ENCODE measurements at regions not wholly inside any gene's neighbourhood (a gene's known extent, or its start where the extent isn't known, plus 50 kb on each side); places are given as distances from the start of the nearest gene placed in this dataset.
A peak's percentile ranks its signal among the peaks of the same experiment; 100 is the strongest.
"Not testable (repeated sequence)": the region's sequence is repeated elsewhere in the genome, so short reads cannot be mapped to it uniquely, and the experiment has no call there.

DNA sequence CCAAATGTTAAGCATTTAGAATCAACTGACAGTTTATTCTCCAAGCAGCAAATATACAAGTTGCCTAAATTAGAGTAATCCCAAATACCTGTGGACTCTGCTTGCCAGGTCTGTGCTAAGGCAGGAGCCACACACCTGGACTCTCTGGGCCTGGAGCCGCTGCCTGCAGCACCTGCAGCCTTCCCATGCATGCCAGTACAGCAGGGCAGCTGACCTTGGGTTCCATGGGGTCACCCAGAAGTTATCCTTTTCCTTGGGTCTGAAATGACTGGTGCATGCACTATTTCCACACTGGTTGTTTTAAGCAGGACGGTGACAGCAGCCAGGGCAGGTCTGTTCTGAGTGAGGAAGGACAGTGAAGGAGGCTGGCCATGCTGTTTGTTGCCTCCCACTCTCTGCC, 573.2 kb downstream of the GLRX3 start:
- Mint-ChIP-seq H3K27me3 (peaks cover 8% of the 10 kb centered on the region), H3K4me1 (no peaks in the 10 kb centered on the region), H3K4me3 (no peak overlapping the region), H3K9me3 (no peaks in the 10 kb centered on the region), H3K27ac (no peak overlapping the region)
- ATAC-seq (no peak), DNase-seq (no peak)

DNA sequence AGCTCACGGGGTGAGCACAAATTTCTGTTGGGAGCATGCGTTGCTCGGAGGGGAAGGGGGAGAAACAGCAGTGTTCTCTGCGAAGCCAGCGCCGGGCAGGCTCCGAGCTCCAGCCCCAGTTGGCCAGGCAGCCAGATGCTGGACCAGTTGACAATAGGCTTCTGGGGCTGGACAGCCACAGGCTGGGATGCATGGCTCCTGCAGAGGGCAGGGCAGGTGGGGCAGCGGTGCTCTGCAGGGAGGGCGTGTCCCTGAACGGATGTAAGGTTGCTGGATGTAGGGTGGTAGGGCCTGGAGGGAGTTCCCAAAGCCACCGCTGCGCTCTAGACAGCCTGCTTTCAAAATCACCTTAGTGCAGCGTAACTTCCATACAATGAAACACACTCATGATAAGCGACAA, 574.9 kb downstream of the GLRX3 start:
- Mint-ChIP-seq H3K4me3 (no peak overlapping the region), H3K9me3 (no peaks in the 10 kb centered on the region), H3K27ac (no peak overlapping the region), H3K27me3 (peaks cover 8% of the 10 kb centered on the region), H3K4me1 (no peaks in the 10 kb centered on the region)
- DNase-seq (no peak), ATAC-seq (peak; percentile 24)

- H3K4me1 Mint-ChIP-seq, result no peaks in the 10 kb centered on the region
- H3K27ac Mint-ChIP-seq, result no peak overlapping the region
- no peak for DNase-seq
- H3K27me3 Mint-ChIP-seq, result peaks cover 8% of the 10 kb centered on the region
- no peak for ATAC-seq
- H3K9me3 Mint-ChIP-seq, result peaks cover 0 to 3% of the 10 kb centered on the region in 2 donors
- H3K4me3 Mint-ChIP-seq, result no peak overlapping the region
Measured at GRCh38 chr10:130713135-130713534, 576.9 kb downstream of the GLRX3 start.

- Mint-ChIP-seq H3K27ac (no peak overlapping the region), H3K4me3 (no peak overlapping the region), H3K9me3 (peaks cover 0 to 8% of the 10 kb centered on the region in 2 donors), H3K4me1 (no peaks in the 10 kb centered on the region), H3K27me3 (peaks cover 8% of the 10 kb centered on the region)
- ATAC-seq, result no peak
- DNase-seq, result no peak
Measured at GRCh38 chr10:130713731-130714130, 577.5 kb downstream of the GLRX3 start.

DNA sequence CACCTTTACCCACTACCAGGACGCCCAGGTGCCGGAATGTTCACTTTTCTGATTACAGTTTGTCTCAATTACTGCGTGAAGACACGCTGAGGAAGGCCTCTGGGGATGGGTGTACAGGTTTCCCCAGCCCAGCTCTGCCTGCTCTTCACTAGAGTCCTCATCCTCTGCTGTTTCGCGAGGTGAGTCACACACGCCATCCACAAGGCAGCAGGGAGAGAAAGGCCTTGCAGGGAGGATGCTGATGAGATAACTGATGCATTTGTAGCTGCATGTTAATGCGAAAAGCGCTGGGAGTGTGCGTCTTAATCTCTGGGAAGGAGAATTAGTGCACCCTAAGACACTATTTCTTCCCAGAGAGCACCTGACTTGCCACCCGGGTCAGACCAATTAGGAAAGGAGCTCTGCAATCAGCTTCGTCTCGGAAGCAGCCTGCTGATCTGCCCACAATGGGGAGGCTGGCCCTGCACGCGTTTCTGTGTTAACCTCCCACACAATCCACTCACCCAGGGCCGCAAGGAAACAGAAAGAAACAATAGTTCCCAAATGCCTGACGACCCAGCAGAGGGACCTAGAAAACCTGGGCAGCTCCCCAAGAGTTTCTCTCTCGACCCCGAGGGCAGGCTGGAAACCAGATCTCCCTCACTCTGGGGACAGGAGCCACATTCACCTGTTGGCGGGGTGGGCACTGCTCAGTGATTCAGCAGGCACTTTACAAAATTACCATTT, 578.7 kb downstream of the GLRX3 start:
- Mint-ChIP-seq H3K4me3 (no peak overlapping the region), H3K4me1 (no peaks in the 10 kb centered on the region), H3K27ac (no peak overlapping the region), H3K27me3 (peaks cover 8% of the 10 kb centered on the region), H3K9me3 (peaks cover 0 to 15% of the 10 kb centered on the region in 2 donors)
- ATAC-seq, result no peak
- DNase-seq, result no peak

DNA sequence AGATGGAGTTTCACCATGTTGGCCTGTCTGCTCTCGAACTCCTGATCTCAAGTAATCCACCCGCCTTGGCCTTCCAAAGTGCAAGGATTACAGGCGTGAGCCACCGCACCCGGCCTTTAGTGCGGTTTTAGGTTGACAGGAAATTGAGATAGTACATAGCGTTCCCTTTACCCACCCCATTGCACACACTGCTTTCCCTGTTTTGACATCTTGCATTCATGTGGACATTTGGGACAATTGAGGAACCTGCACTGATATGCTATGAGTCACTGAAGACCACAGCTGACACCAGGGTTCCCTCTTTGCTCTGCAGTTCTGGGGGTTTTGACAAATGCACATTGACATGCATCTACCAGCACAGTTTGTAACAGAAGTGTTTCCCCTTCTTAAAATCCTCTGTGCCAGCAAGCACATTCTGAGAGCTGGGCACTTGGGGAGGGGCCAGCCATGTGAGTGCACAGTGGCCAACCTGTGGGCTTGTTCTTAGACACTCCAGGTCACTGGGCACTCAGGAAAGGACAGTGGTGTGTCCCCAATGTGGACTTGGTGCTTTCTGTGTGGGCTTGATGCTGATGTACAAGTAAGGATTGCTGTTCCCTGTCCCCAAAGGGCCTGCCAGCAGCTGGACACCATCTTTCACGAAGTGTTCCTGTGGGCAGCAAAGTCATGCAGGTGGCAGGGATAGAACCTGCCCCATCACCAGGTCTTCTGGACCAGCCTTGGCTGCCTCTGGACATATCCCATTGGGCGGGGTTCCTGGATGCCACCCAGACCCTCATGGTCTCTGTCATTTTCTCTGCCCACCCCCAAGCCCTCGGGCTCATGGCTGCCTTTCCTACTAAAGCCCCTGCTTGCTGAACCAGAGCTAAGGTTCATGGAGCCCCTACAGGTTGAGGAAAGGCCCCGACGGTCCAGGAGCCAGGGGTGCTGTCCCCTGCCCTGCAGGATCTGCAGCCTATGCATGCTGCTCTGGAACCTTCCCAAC, 579.8 kb downstream of the GLRX3 start:
- DNase-seq, result no peak
- Mint-ChIP-seq H3K27me3 (peaks cover 8% of the 10 kb centered on the region), H3K4me3 (no peak overlapping the region), H3K27ac (no peak overlapping the region), H3K9me3 (peaks cover 0 to 15% of the 10 kb centered on the region in 2 donors), H3K4me1 (no peaks in the 10 kb centered on the region)
- ATAC-seq, result no peak

GRCh38 chr10:130717083-130717482, 580.9 kb downstream of the GLRX3 start:
- Mint-ChIP-seq H3K9me3 (peaks cover 0 to 15% of the 10 kb centered on the region in 2 donors), H3K4me3 (no peak overlapping the region), H3K27me3 (peaks cover 8% of the 10 kb centered on the region), H3K4me1 (no peaks in the 10 kb centered on the region), H3K27ac (no peak overlapping the region)
- DNase-seq, result no peak
- no peak for ATAC-seq

DNA sequence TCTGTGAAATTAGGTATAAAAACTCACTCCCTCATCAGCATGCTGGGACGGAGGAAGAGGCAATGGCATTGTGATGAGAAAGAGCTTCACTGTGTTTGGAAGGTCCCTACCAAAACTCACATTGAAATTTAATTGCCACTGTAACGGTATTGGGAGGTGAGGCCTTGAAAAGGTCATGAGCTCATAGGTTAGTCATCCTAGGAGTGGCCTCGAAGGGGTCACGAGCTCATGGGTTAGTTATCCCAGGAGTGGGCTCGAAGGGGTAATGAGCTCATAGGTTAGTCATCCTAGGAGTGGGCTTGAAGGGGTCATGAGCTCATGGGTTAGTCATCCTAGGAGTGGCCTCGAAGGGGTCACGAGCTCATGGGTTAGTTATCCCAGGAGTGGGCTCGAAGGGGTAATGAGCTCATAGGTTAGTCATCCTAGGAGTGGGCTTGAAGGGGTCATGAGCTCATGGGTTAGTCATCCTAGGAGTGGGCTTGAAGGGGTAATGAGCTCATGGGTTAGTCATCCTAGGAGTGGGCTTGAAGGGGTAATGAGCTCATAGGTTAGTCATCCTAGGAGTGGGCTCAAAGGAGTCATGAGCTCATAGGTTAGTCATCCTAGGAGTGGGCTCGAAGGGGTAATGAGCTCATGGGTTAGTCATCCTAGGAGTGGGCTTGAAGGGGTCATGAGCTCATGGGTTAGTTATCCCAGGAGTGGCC, 582.7 kb downstream of the GLRX3 start:
- not testable (repeated sequence) for H3K4me1 Mint-ChIP-seq, H3K4me3 Mint-ChIP-seq, DNase-seq, ATAC-seq, H3K27me3 Mint-ChIP-seq
- peaks cover 0 to 15% of the 10 kb centered on the region in 2 donors for H3K9me3 Mint-ChIP-seq
- H3K27ac Mint-ChIP-seq, result peak overlapping the region in 1 of 2 donors; percentile 46

- no peaks in the 10 kb centered on the region for H3K4me1 Mint-ChIP-seq
- H3K9me3 Mint-ChIP-seq, result peaks cover 0 to 15% of the 10 kb centered on the region in 2 donors
- ATAC-seq (no peak), DNase-seq (no peak)
- H3K4me3 Mint-ChIP-seq, result no peak overlapping the region
- H3K27me3 Mint-ChIP-seq, result no peaks in the 10 kb centered on the region
- no peak overlapping the region for H3K27ac Mint-ChIP-seq
Measured at GRCh38 chr10:130719448-130719752, 583.2 kb downstream of the GLRX3 start.

DNA sequence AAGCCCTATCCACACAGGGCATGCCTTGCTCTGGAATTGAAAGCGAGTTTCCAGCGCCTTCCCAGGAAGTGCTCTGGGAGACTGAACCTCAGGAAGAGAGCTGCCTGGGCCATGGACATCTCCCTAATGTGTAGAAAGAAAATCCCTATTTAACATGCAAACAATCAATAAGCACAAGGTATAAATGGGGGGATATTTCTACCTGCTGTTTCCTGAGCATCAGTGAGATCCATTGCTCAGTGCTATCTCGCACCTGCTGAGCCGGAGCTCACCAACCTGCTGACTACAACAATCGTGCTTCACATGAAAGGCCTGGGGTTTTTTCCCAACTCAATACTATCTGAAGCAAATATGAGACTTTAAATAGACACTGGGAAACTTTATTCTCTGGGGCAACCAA, 584.0 kb downstream of the GLRX3 start:
- Mint-ChIP-seq H3K27me3 (no peaks in the 10 kb centered on the region), H3K4me3 (no peak overlapping the region), H3K27ac (no peak overlapping the region), H3K9me3 (peaks cover 0 to 15% of the 10 kb centered on the region in 2 donors), H3K4me1 (no peaks in the 10 kb centered on the region)
- no peak for DNase-seq
- no peak for ATAC-seq

GRCh38 chr10:130721971-130722370, 585.8 kb downstream of the GLRX3 start:
- no peaks in the 10 kb centered on the region for H3K4me1 Mint-ChIP-seq
- H3K27ac Mint-ChIP-seq, result no peak overlapping the region
- H3K4me3 Mint-ChIP-seq, result no peak overlapping the region
- H3K9me3 Mint-ChIP-seq, result peaks cover 0 to 15% of the 10 kb centered on the region in 2 donors
- DNase-seq (no peak), ATAC-seq (no peak)
- no peaks in the 10 kb centered on the region for H3K27me3 Mint-ChIP-seq

DNA sequence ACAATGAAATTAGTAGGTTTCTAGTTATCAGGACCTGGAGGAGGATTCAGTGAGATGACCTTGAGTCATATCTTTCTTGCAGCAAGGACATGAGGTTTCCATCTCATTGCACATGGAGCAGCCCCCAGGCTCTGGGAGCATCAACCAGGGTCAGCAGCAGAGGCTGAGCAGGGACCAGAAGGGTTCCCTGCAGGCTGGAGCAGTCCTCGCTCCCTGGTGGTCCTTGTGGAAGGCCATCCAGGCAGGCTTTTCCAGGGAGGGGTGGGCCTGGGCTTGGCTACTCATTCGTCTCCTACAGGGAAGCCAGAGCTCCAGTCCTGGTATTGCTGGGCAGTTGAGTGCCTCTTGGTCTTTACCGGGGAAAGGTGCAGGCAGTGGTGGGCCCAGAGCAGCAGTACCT, 587.5 kb downstream of the GLRX3 start:
- Mint-ChIP-seq H3K27me3 (peaks cover 10% of the 10 kb centered on the region), H3K27ac (no peak overlapping the region), H3K4me1 (no peaks in the 10 kb centered on the region), H3K4me3 (no peak overlapping the region), H3K9me3 (peaks cover 0 to 7% of the 10 kb centered on the region in 2 donors)
- ATAC-seq, result no peak
- DNase-seq, result no peak

DNA sequence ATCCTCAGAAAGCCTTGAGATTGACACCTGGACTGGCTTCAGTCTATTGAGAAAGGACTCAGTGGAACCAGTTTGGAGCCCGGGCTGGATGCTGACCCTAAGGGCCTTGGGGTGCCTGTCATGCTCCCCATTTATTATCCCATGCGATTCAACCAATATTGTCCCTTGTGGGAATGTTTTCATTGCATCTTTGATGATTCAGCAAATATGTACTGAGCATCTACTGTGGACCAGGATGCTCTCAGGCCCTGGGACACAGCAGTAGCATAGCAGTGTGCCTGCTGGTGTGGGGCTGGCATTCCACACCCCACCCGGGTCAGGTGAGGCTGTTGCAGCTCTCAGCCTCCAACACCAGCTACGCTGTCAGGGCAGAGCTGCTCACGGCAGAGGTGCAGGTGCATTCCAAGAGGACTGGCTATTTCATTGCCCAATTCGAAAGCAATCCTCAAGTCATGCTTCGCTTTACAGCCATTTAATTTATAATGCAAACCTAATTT, 586.0 kb downstream of the TCERG1L start:
- DNase-seq (no peak), ATAC-seq (no peak)
- H3K27me3 Mint-ChIP-seq, result peaks cover 10% of the 10 kb centered on the region
- no peaks in the 10 kb centered on the region for H3K4me1 Mint-ChIP-seq
- H3K27ac Mint-ChIP-seq, result no peak overlapping the region
- no peak overlapping the region for H3K4me3 Mint-ChIP-seq
- H3K9me3 Mint-ChIP-seq, result no peaks in the 10 kb centered on the region

DNA sequence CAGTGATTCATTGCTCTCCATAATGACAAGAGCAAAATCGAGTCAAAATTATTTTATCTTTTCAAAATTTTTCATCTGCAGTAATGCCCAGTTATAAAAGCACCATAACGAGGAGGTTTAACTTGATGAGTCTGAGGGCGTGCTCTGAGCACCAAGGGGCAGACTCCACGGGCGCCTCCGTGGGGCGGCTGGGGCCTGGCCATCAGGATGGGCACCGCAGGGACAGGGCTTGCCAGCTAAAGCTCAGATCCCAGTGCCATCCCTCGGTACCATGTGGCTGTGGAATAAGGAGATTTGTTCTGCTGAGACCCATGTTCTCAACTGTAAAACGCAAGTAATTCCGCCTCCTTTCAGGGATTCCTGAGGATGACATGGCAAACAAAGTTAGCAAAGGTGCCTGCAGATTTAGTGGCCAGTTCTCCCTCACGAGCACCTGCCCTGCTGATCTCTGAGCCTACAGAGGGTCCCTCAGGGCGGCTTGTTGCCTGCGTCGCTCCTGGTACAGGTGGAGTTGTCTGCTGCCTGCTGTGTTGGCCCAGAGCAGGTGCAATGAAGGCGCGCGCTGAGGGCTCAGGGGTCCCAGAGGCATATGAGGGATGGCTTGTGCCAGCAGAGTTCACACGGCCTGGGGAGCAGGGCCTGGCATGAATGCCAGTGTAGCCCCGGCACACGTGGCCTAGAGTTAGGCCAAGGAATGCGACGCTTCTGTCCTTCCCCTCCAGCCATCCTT, 584.4 kb downstream of the TCERG1L start:
- ATAC-seq (no peak), DNase-seq (no peak)
- Mint-ChIP-seq H3K4me1 (no peaks in the 10 kb centered on the region), H3K4me3 (no peak overlapping the region), H3K27ac (peak overlapping the region in 1 of 2 donors; percentile 71), H3K27me3 (peaks cover 10% of the 10 kb centered on the region), H3K9me3 (no peaks in the 10 kb centered on the region)
